IPS DF 6.9 (cell line): ENCODE measurements at regions not wholly inside any gene's neighbourhood (a gene's known extent, or its start where the extent isn't known, plus 50 kb on each side); places are given as distances from the start of the nearest gene placed in this dataset.
"Not testable (repeated sequence)": the region's sequence is repeated elsewhere in the genome, so short reads cannot be mapped to it uniquely, and the experiment has no call there.

Experiments used
- DNase-seq: peaks from one replicate; pipeline ENCODE4 v3.0.0-alpha.2; 2013; ENCODE audit warnings: low read depth, low spot score
- H3K27ac ChIP-seq: one replicate; pipeline ENCODE4 v1.5.1; 2013; ENCODE audit warnings: low read length, control low read depth
- H3K27me3 ChIP-seq: 2 replicates; pipeline ENCODE4 v1.6.1; 2013; ENCODE audit warnings: mild to moderate bottlenecking, low read length; ENCODE audit not compliant: control insufficient read depth, insufficient read depth
- H3K36me3 ChIP-seq: 2 replicates; pipeline ENCODE4 v1.6.1; 2013; ENCODE audit warnings: low read length; ENCODE audit not compliant: control insufficient read depth, insufficient read depth
- H3K4me1 ChIP-seq: 2 replicates; pipeline ENCODE4 v1.6.1; 2013; ENCODE audit warnings: low read length; ENCODE audit not compliant: control insufficient read depth, insufficient read depth
- H3K4me3 ChIP-seq: 2 replicates; pipeline ENCODE4 v1.5.1; 2013; ENCODE audit warnings: mild to moderate bottlenecking, low read length
- H3K9me3 ChIP-seq: 2 replicates; pipeline ENCODE4 v1.6.1; 2013; ENCODE audit warnings: low read length, inconsistent platforms; ENCODE audit not compliant: control insufficient read depth, insufficient read depth
- WGBS: extraction: QIAGEN DNeasy Blood & Tissue Kit; methylation state at CpG from one replicate; pipeline ENCODE4 v1.1.7; 2013; ENCODE audit warnings: mixed read lengths, missing lambda C conversion rate; ENCODE audit not compliant: insufficient read length, insufficient coverage; 5-methylcytosine and 5-hydroxymethylcytosine counted together

- H3K4me1 ChIP-seq: no peaks in the 10 kb centered on the region
- DNase-seq: no peak
- no peak overlapping the region for H3K4me3 ChIP-seq
- H3K27me3 ChIP-seq: no peaks in the 10 kb centered on the region
- no peaks in the 10 kb centered on the region for H3K9me3 ChIP-seq
- H3K27ac ChIP-seq: no peak overlapping the region
- H3K36me3 ChIP-seq: no peaks in the 10 kb centered on the region
- WGBS: no CpG with 5 or more reads among the region's 3 CpGs
Observed at GRCh38 chr3:31093606-31094005, 199.1 kb upstream of the GADL1 start.

DNA sequence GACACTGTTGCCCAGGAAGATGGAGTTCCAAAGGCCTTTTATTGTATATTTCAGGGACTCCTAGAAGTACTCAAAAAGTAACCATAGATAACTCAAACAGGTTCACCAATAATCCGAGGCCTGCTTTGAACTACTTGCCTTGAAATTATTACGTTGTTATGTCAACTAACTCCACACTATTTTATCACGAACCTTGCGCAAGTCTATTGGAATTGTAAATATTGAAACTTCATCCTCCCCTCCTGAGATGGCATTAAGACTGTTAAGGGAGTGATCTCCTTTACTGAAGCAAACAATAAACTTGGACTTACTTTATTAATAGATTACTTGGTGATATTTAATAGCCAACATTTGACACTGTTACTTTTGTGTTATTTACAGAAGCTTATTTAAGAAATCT lies 199.6 kb upstream of the GADL1 start:
- Histone ChIP-seq H3K36me3 (no peaks in the 10 kb centered on the region), H3K27me3 (no peaks in the 10 kb centered on the region), H3K4me1 (no peaks in the 10 kb centered on the region), H3K9me3 (no peaks in the 10 kb centered on the region), H3K4me3 (no peak overlapping the region), H3K27ac (no peak overlapping the region)
- DNase-seq: no peak
- WGBS: no CpG with 5 or more reads among the region's 4 CpGs

DNA sequence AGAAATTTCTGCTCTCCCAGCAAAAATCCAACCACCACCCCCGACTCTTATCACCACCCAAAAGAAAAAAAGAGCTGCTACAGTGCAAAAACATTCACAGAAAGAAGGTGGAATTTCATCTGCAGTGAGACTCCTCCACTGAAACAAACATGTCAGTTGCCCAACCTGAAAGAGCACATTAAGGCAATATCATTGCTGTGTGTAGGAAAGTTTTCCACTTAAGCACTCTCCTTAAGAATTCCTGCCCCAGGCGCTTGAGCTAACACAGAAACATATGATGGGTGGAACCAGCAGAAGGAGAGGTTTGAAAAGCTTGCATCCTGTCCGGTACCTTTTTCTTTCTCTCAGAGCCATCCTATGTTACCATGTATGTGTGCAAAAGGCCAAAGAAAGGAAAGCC lies 200.8 kb upstream of the GADL1 start:
- no CpG with 5 or more reads among the region's 3 CpGs for WGBS
- H3K27me3 ChIP-seq: no peaks in the 10 kb centered on the region
- no peaks in the 10 kb centered on the region for H3K4me1 ChIP-seq
- no peak overlapping the region for H3K27ac ChIP-seq
- H3K36me3 ChIP-seq: no peaks in the 10 kb centered on the region
- no peaks in the 10 kb centered on the region for H3K9me3 ChIP-seq
- no peak overlapping the region for H3K4me3 ChIP-seq
- DNase-seq: no peak

DNA sequence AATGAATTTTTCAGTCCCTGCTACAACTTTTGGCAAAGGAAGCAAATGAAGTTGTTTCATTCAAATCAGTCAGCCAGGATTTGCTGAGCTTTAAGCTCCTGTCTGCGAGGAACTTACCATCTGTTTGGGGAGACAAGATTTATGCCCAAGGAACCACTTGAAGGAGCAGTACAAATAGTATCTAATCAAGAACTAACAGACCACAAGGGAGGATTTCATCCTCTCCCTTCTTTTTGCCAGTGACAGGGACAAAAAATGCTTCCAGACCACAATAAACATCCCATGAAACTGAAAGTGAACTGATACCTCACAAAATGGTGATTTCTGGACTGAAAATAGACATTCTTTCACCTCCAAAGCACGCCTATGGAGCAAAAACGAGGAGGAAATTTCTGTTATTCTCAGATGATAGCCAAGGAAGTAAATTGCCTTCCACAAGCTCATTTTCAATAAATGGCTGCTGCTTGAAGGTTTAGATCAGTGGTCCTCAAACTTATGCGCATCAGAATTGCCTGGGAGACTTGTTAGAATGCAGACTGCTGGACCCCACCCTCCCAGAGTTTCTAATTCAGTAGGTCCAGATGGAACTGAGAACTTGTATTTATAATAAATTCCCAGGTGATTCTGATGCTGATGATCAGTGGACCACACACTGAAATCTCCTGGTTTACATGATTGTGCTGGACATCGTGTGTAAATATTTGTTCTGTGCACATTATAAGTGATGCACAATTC lies 202.4 kb upstream of the GADL1 start:
- Histone ChIP-seq H3K36me3 (no peaks in the 10 kb centered on the region), H3K27me3 (no peaks in the 10 kb centered on the region), H3K4me3 (no peak overlapping the region), H3K9me3 (no peaks in the 10 kb centered on the region), H3K27ac (no peak overlapping the region), H3K4me1 (no peaks in the 10 kb centered on the region)
- WGBS: no CpG with 5 or more reads among the region's 5 CpGs
- no peak for DNase-seq

- Histone ChIP-seq H3K27me3 (no peaks in the 10 kb centered on the region), H3K9me3 (no peaks in the 10 kb centered on the region), H3K4me3 (no peak overlapping the region), H3K27ac (no peak overlapping the region), H3K4me1 (no peaks in the 10 kb centered on the region), H3K36me3 (no peaks in the 10 kb centered on the region)
- no CpG with 5 or more reads among the region's 1 CpG for WGBS
- DNase-seq: no peak
Observed at GRCh38 chr3:31100519-31100918, 206.1 kb upstream of the GADL1 start.

DNA sequence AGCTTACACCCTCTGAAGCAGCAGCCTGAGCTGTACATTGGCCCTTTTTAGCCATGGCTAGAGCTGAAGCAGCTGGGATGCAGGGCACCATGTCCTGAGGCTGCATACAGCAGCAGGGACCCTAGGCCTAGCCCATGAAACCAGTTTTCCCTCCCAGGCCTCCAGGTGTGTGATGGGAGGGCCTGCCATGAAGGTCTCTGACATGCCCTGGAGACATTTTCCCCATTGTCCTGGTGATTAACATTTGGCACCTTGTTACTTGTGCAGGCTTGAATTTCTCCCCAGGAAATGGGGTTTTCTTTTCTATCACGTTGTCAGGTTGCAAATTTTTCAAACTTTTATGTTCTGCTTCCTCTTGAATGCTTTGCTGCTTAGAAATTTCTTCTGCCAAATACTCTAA lies 206.8 kb upstream of the GADL1 start:
- H3K27me3 ChIP-seq, H3K36me3 ChIP-seq, H3K9me3 ChIP-seq, H3K4me3 ChIP-seq, DNase-seq, H3K27ac ChIP-seq, H3K4me1 ChIP-seq: not testable (repeated sequence)
- no CpG with 5 or more reads among the region's 1 CpG for WGBS

DNA sequence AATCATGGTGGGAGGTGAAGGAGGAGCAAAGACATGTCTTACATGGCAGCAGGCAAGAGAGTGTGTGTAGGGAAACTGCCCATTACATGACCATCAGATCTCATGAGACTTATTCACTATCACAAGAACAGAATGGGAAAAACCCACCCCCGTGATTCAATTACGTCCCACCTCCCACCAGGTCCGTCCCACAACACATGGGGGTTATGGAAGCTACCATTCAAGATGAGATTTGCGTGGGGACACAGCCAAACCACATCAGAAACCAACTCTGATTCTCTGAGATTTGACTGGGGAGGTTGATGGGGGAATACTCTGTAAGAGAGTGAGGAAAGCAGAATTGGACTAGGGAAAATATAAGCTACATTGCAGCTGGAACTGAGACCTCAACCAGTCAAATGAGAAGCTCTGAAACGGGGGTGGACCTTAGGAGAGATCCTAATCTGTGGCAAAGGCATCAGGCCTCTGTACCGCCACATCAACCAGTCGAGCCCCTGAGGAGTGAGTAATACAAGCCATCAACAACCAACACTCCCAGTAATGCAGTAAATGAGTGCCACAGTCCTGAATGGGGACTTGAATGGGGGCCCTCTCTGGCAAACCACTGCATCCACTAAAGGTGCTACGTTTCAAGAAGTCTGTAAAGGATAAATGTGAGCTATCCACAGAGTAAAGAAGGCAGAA lies 207.9 kb upstream of the GADL1 start:
- Histone ChIP-seq H3K27ac (no peak overlapping the region), H3K9me3 (no peaks in the 10 kb centered on the region), H3K4me1 (no peaks in the 10 kb centered on the region), H3K4me3 (no peak overlapping the region), H3K27me3 (no peaks in the 10 kb centered on the region), H3K36me3 (no peaks in the 10 kb centered on the region)
- no CpG with 5 or more reads among the region's 8 CpGs for WGBS
- no peak for DNase-seq

DNA sequence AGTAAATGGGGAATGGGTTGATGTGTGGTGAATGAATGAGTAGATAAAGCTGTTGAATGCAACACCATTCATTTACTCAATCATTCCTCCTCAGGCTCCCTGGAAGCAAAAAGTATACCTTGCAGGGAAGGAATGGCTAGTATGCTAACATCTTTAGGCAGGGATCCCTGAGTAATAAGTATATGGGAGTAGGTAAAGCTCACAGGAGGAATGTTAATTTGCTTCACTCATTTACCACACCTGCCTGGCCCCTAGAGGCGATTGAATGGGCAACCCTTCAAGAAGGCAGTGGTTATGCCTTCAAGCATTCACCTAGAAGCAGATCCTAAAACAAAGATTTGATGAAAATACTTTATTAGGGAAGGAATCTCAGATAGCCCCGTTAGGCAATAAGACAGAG lies 208.7 kb upstream of the GADL1 start:
- no peak for DNase-seq
- Histone ChIP-seq H3K9me3 (no peaks in the 10 kb centered on the region), H3K4me1 (no peaks in the 10 kb centered on the region), H3K27me3 (no peaks in the 10 kb centered on the region), H3K4me3 (no peak overlapping the region), H3K27ac (no peak overlapping the region), H3K36me3 (no peaks in the 10 kb centered on the region)
- WGBS: no CpG with 5 or more reads among the region's 2 CpGs

- H3K4me1 ChIP-seq: no peaks in the 10 kb centered on the region
- H3K27ac ChIP-seq: no peak overlapping the region
- H3K4me3 ChIP-seq: no peak overlapping the region
Observed at GRCh38 chr3:31103623-31104180, 209.2 kb upstream of the GADL1 start.

GRCh38 chr3:31105011-31105410 lies 210.6 kb upstream of the GADL1 start:
- H3K27ac ChIP-seq: no peak overlapping the region

More at GRCh38 chr3:31103623-31104180, 209.2 kb upstream of the GADL1 start:
- no peak for DNase-seq
- Histone ChIP-seq H3K36me3 (no peaks in the 10 kb centered on the region), H3K27me3 (no peaks in the 10 kb centered on the region), H3K9me3 (no peaks in the 10 kb centered on the region)
- WGBS: no CpG with 5 or more reads among the region's 4 CpGs

More at GRCh38 chr3:31105011-31105410, 210.6 kb upstream of the GADL1 start:
- H3K4me3 ChIP-seq: no peak overlapping the region
- no peaks in the 10 kb centered on the region for H3K4me1 ChIP-seq
- no peaks in the 10 kb centered on the region for H3K9me3 ChIP-seq
- no peaks in the 10 kb centered on the region for H3K27me3 ChIP-seq
- H3K36me3 ChIP-seq: no peaks in the 10 kb centered on the region
- DNase-seq: no peak
- no CpG with 5 or more reads among the region's 1 CpG for WGBS
